A549 (cell line): ENCODE measurements at regions not wholly inside any gene's neighbourhood (a gene's known extent, or its start where the extent isn't known, plus 50 kb on each side); places are given as distances from the start of the nearest gene placed in this dataset.
"Not testable (repeated sequence)": the region's sequence is repeated elsewhere in the genome, so short reads cannot be mapped to it uniquely, and the experiment has no call there.

Source experiments
- ATAC-seq, 2 experiments: fragments of 200-7000 bp in 1 of 2; fragments of >200 bp in 1 of 2; cut with Nextera tagmentation in 1 of 2; cut with Tn5 transposase in 1 of 2; 3 replicates each; pipeline versions ENCODE4 v1.8.0 to v1.9.1; 2018 to 2020; ENCODE audit warnings: mild to moderate bottlenecking in 1 of 2, moderate library complexity in 1 of 2
- CTCF ChIA-PET: fragments of 300-600 bp; sonication (Branson Sonifier 250); formaldehyde crosslinking; extraction: SDS; loops from one replicate; lab custom pipeline; 2021; ENCODE audit warnings: antibody characterized with exemption, inconsistent platforms; lab: Yijun Ruan, JAX
- POLR2A ChIA-PET: fragments of 350-600 bp; formaldehyde crosslinking; extraction: SDS; loops from one replicate; lab custom pipeline; 2021; ENCODE audit warnings: antibody characterized with exemption, inconsistent platforms; lab: Yijun Ruan, JAX
- DNase-seq, 2 experiments: peaks; one replicate each; pipeline versions ENCODE4 v3.0.0 to v3.0.0-alpha.2; 2011 to 2016; ENCODE audit warnings: low read depth in 1 of 2, low spot score in 1 of 2
- FAIRE-seq: peaks from 2 replicates; lab custom pipeline; 2011; peaks lifted over from hg19 to GRCh38; lab: Jason Lieb, UNC
- H3K27ac ChIP-seq, 2 experiments: fragments of >200 bp; sonication (Bioruptor Twin); formaldehyde crosslinking; 3 replicates each; pipeline ENCODE4 v1.5.1; 2016 to 2017
- H3K4me1 ChIP-seq: fragments of >200 bp; sonication (Bioruptor Twin); formaldehyde crosslinking; 3 replicates; pipeline ENCODE4 v1.6.1; 2016
- H3K4me2 ChIP-seq: fragments of >200 bp; sonication (Bioruptor Twin); formaldehyde crosslinking; 3 replicates; pipeline ENCODE4 v1.6.1; 2016
- H3K4me3 ChIP-seq: fragments of >200 bp; sonication (Bioruptor Twin); formaldehyde crosslinking; 3 replicates; pipeline ENCODE4 v1.5.1; 2016
- H3K9me3 ChIP-seq: fragments of >200 bp; sonication (Bioruptor Twin); formaldehyde crosslinking; 3 replicates; pipeline ENCODE4 v1.6.1; 2016
- EHMT2 ChIP-seq: fragments of 200-600 bp; sonication (generic); IDR thresholded peaks from 2 replicates; pipeline ENCODE4 v1.6.1; 2016; ENCODE audit warnings: antibody characterized with exemption, low read depth, mild to moderate bottlenecking, moderate library complexity
- ESRRA ChIP-seq: fragments of 150-350 bp; IDR thresholded peaks from 2 replicates; pipeline ENCODE4 v1.6.1; 2014; ENCODE audit warnings: mild to moderate bottlenecking, low read length, borderline replicate concordance
- HDAC2 ChIP-seq: fragments of 200-600 bp; sonication (generic); IDR thresholded peaks from 2 replicates; pipeline ENCODE4 v1.6.1; 2016
- HEYL ChIP-seq: fragments of 250-450 bp; sonication (Bioruptor Pico); IDR thresholded peaks from 2 replicates; pipeline ENCODE4 v1.8.0; 2021; ENCODE audit warnings: mild to moderate bottlenecking, moderate library complexity
- KDM5A ChIP-seq: fragments of 200-600 bp; sonication (generic); IDR thresholded peaks from 2 replicates; pipeline ENCODE4 v1.6.1; 2016; ENCODE audit warnings: antibody characterized with exemption, mild to moderate bottlenecking
- MAFK ChIP-seq: fragments of 450-650 bp; IDR thresholded peaks from 2 replicates; pipeline ENCODE4 v1.6.1; 2014; ENCODE audit not compliant: partially characterized antibody
- NPAS2 ChIP-seq: fragments of 250-450 bp; sonication (Bioruptor Pico); IDR thresholded peaks from 2 replicates; pipeline ENCODE4 v1.8.0; 2022; ENCODE audit warnings: mild to moderate bottlenecking, moderate library complexity, borderline replicate concordance
- PHF8 ChIP-seq: fragments of 200-600 bp; sonication (generic); IDR thresholded peaks from 2 replicates; pipeline ENCODE4 v1.6.1; 2016; ENCODE audit warnings: low read depth, mild to moderate bottlenecking, antibody characterized with exemption, moderate library complexity, borderline replicate concordance
- ZC3H11A ChIP-seq: fragments of 450-650 bp; IDR thresholded peaks from 2 replicates; pipeline ENCODE4 v1.6.1; 2014; ENCODE audit warnings: antibody characterized with exemption, mild to moderate bottlenecking
- WGBS: methylation state at CpG from one replicate; pipeline ENCODE4 v1.1.6; 2017; ENCODE audit errors: missing lambda C conversion rate; 5-methylcytosine and 5-hydroxymethylcytosine counted together
- TF ChIP-seq, protein P1 (sequence below): fragments of >200 bp; sonication (Bioruptor Twin); formaldehyde crosslinking; IDR thresholded peaks from 2 replicates; pipeline ENCODE4 v1.6.1; 2016
- TF ChIP-seq, protein P2 (sequence below): IDR thresholded peaks from 2 replicates; pipeline ENCODE4 v1.6.1; 2012
- TF ChIP-seq, protein P3 (sequence below): IDR thresholded peaks from 2 replicates; pipeline ENCODE4 v1.6.1; 2012

DNA sequence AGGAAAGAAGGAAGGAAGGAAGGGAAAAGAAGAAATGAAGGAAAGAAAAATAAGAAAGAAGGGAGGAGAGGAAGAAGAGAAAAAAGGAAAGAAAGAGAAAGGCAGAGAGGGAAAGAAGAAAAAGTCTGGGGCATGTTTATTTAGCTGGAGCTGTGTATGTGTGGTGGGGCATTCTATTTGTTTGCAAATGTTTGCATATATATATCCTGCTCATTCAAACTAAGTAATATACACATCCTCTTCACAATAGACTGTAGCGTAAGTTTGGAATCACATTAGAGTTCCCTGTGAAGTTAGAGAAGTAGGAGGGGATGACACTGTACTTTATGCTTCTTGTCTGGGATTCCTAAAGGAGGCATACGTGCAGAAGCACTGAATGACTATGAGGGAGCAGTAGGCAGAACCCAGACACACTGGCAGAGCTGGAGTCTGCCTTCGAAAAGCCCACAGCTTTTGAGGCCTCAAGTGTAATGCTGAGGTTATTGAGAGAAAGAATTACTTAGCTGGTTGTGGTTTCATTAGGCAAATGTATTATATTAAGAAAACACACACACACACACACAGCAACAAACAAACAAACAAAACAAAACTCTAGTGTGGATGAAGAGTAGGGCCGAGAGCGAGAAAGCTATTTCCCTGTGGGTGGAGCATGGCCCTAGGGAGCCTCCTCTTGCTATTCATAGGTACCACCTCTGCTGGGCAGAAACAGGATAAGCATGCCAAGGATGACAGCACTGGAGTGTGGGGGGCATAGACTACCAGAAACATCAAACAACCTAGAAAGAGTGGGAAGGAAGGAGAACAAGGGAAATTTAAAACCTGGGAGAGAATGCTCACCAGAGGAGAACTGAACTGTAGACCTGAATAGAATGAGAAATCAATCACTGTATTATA, 905.1 kb upstream of the NXPH2 start (continued):
- TF ChIP-seq EHMT2 (no peak), NPAS2 (CRISPR knock-in tag) (no peak)
- TF ChIP-seq, protein P1, sequence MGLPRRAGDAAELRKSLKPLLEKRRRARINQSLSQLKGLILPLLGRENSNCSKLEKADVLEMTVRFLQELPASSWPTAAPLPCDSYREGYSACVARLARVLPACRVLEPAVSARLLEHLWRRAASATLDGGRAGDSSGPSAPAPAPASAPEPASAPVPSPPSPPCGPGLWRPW, result no peak
- TF ChIP-seq, protein P2, sequence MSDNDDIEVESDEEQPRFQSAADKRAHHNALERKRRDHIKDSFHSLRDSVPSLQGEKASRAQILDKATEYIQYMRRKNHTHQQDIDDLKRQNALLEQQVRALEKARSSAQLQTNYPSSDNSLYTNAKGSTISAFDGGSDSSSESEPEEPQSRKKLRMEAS, result no peak

DNA sequence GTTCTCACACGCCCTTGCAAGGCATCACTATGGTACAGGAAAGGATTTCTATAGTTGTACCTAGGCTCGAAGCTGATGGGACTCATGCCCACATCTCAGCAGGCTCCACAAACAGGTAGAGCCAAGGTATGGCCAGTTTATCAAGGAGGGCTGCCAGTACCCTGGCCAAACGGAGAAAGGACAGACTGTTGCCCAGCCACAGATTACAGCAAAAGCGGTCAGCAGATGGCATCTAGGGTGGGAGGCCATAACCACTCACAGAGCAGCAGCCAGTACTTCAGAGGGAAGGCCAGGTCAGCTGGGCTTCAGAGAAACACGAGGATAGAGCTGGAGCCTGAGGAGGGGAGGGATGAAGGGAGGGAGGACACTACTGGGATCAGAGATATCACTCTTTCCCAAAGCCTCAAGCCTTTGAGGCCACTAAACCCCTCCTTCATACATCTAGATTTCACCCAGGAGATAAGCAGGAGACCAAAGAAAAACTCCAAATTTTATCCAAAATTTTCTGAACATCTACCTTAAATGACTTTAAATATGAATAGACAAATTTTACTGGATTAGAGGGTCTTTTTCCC, 904.2 kb upstream of the NXPH2 start:
- TF ChIP-seq ZC3H11A (no peak), HEYL (CRISPR knock-in tag) (no peak), ESRRA (no peak), PHF8 (no peak)
- TF ChIP-seq, all 56 proteins: peak for 0
- Histone ChIP-seq H3K4me1 (no peaks in the 10 kb centered on the region), H3K4me2 (no peak overlapping the region), H3K9me3 (no peaks in the 10 kb centered on the region), H3K4me3 (no peak overlapping the region), H3K27ac (no peak overlapping the region)
- DNase-seq (no peak), FAIRE-seq (no peak), ATAC-seq (no peak)
- CTCF ChIA-PET, result no interaction called here
- WGBS, result 31% methylated on average over 5 of the region's 5 CpGs
- POLR2A ChIA-PET, result no interaction called here

DNA sequence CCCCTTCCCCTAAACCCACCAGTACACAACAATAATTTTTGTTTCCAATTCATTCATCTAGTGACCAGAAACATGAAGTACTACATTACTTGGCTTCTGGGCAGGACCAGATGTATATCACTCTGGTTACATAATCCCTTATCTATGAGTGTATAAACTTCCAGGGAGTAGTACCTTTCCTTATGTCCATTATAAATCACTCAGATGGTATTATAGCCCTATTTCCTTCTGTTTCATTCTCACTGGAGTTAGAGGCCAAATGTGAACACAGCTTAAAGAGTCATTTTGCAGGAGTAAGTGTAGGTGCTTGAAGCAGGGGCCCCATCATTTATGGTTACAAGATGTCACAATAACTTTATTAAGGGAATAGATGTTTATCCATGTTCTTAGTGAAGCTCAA, 894.4 kb upstream of the NXPH2 start:
- no peaks in the 10 kb centered on the region for H3K4me1 ChIP-seq
- H3K9me3 ChIP-seq, result no peaks in the 10 kb centered on the region
- DNase-seq, result no peak
- POLR2A ChIA-PET, result no interaction called here
- no peak overlapping the region for H3K4me3 ChIP-seq
- no peak for FAIRE-seq
- H3K4me2 ChIP-seq, result no peak overlapping the region
- no peak overlapping the region for H3K27ac ChIP-seq
- ATAC-seq, result no peak
- TF ChIP-seq, protein P2, result no peak
- CTCF ChIA-PET, result no interaction called here

DNA sequence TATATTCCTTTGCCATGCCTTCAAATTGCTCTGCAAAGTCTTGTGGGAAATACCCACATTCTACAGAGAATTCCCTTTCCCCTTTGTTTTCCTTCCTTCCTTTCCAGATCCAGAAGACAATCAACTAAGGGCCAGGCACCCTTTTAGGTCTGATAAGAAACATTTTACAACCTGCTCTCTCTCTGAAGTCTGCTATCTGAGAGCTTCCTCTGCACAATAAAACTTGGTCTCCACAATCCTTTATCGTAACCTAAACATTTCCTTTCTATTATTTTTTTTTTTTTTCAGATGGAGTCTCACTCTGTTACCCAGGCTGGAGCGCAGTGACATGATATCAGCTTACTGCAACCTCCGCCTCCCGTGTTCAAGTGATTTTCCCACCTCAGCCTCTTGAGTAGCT, 893.3 kb upstream of the NXPH2 start:
- CTCF ChIA-PET, H3K4me2 ChIP-seq, DNase-seq, ATAC-seq, FAIRE-seq, H3K4me3 ChIP-seq, POLR2A ChIA-PET, H3K9me3 ChIP-seq, H3K4me1 ChIP-seq, H3K27ac ChIP-seq: not testable (repeated sequence)
- 31% methylated on average over 4 of the region's 4 CpGs for WGBS

DNA sequence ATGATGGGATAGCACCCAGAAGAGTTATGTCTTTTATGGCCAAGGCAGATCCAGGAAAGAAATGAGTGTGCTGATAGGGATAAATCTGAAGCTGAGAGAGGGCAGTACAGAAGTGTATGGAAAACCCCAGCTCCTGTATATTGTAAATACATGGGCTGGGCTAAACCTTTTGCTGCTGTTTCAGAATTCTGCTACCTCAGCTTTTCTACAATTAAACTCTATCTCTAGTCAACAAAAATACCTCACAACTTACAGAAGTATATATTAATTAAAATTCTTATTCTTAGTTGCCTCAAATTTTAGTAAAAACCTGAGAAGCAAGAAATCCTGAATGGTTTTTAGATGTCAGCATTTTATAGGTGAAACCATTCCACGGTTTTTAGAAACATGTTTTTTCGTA, 889.5 kb upstream of the NXPH2 start:
- 1% methylated on average over 2 of the region's 2 CpGs for WGBS
- POLR2A ChIA-PET, result no interaction called here
- FAIRE-seq (no peak), DNase-seq (no peak), ATAC-seq (no peak)
- Histone ChIP-seq H3K4me2 (no peak overlapping the region), H3K27ac (no peak overlapping the region), H3K9me3 (no peaks in the 10 kb centered on the region), H3K4me1 (no peaks in the 10 kb centered on the region), H3K4me3 (no peak overlapping the region)
- TF ChIP-seq MAFK (peak; percentile 23), KDM5A (no peak)
- CTCF ChIA-PET, result interaction anchor here (0.7 kb wide), 1 partner anchor 9 kb away, joined by 3 read pairs; no protein-coding TSS in a partner anchor

DNA sequence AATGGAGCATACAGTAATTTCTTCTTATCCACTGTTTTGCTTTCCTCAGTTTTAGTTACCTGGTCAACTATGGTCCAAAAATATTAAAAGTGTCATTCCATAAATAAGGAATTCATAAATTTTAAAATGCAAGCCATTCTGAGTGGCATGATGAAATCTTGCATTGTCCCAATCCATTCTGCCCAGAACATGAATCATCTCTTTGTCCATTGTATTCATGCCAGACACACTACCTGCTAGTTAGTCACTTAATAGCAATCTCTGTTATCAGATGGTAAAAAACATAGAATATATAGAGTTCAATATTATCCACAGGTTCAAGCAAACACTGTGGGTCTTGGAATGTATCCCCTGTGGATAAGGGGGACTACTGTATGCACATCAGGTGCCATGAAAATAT, 872.2 kb upstream of the NXPH2 start:
- DNase-seq, result no peak

More for the DNA sequence above, 872.2 kb upstream of the NXPH2 start:
- Histone ChIP-seq H3K4me1 (no peaks in the 10 kb centered on the region), H3K4me2 (no peak overlapping the region), H3K4me3 (no peak overlapping the region), H3K27ac (no peak overlapping the region), H3K9me3 (no peaks in the 10 kb centered on the region)
- ATAC-seq (no peak), FAIRE-seq (no peak)
- TF ChIP-seq HDAC2, result no peak
- TF ChIP-seq, protein P3, sequence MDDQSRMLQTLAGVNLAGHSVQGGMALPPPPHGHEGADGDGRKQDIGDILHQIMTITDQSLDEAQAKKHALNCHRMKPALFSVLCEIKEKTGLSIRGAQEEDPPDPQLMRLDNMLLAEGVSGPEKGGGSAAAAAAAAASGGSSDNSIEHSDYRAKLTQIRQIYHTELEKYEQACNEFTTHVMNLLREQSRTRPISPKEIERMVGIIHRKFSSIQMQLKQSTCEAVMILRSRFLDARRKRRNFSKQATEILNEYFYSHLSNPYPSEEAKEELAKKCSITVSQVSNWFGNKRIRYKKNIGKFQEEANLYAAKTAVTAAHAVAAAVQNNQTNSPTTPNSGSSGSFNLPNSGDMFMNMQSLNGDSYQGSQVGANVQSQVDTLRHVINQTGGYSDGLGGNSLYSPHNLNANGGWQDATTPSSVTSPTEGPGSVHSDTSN, result no peak
- ChIA-PET POLR2A (no interaction called here), CTCF (no interaction called here)
